B cell (primary cell): ENCODE measurements at regions not wholly inside any gene's neighbourhood (a gene's known extent, or its start where the extent isn't known, plus 50 kb on each side); places are given as distances from the start of the nearest gene placed in this dataset.

ENCODE experiments used
- ATAC-seq: fragments of 200-7000 bp; cut with Tn5 transposase; one replicate; pipeline ENCODE4 v1.10.0; 2021; ENCODE audit warnings: low read depth, mild to moderate bottlenecking, moderate number of reproducible peaks, moderate library complexity
- CTCF ChIA-PET: fragments of 350-600 bp; sonication (Branson Sonifier 250); formaldehyde crosslinking; loops from one replicate; lab custom pipeline; 2021; ENCODE audit warnings: antibody characterized with exemption, inconsistent platforms; lab: Charles Lee
- POLR2A ChIA-PET: fragments of 350-600 bp; sonication (Branson Sonifier 250); formaldehyde crosslinking; loops from one replicate; lab custom pipeline; 2021; ENCODE audit warnings: antibody characterized with exemption; lab: Charles Lee
- DNase-seq: peaks from one replicate; pipeline ENCODE4 v3.0.0; 2013
- H2AFZ ChIP-seq: 2 replicates; pipeline ENCODE4 v1.6.1; 2012; ENCODE audit warnings: mild to moderate bottlenecking, low read depth, low read length; ENCODE audit not compliant: insufficient read depth, poor library complexity, severe bottlenecking
- H3K27ac ChIP-seq, 2 donors: 1 replicate in 1 of 2; 2 replicates in 1 of 2; pipeline ENCODE4 v1.5.1; 2012 to 2013; ENCODE audit warnings: low read length in 2 of 2, mild to moderate bottlenecking in 2 of 2, moderate library complexity in 1 of 2
- H3K27me3 ChIP-seq, 4 experiments: fragments of 200-600 bp in 1 of 4; sonication (generic) in 1 of 4; replicated peaks in 1 of 4; 1 replicate in 2 of 4; 2 replicates in 2 of 4; pipeline versions ENCODE4 v1.6.1 to v1.7.0; 2013 to 2016; ENCODE audit warnings: low read length in 3 of 4, mild to moderate bottlenecking in 2 of 4, mixed read lengths in 1 of 4, moderate library complexity in 1 of 4; ENCODE audit not compliant: insufficient read depth in 4 of 4, control insufficient read depth in 3 of 4; ENCODE audit errors: control extremely low read depth in 1 of 4
- H3K36me3 ChIP-seq, 2 experiments: replicated peaks in 1 of 2; 1 replicate in 1 of 2; 2 replicates in 1 of 2; pipeline versions ENCODE4 v1.6.1 to v1.7.1; 2013; ENCODE audit warnings: low read length in 1 of 2; ENCODE audit not compliant: insufficient read depth in 2 of 2, control insufficient read depth in 1 of 2; ENCODE audit errors: control extremely low read depth in 1 of 2, extremely low read depth in 1 of 2
- H3K4me1 ChIP-seq, 2 donors: fragments of 200-600 bp in 1 of 2; sonication (generic) in 1 of 2; 1 replicate in 1 of 2; 2 replicates in 1 of 2; pipeline versions ENCODE4 v1.5.1 to v1.6.1; 2013 to 2017; ENCODE audit warnings: low read length in 2 of 2; ENCODE audit not compliant: control insufficient read depth in 2 of 2, insufficient read depth in 2 of 2
- H3K4me2 ChIP-seq: replicated peaks from 2 replicates; pipeline ENCODE3; 2012; ENCODE audit warnings: mild to moderate bottlenecking, low read depth, low read length; ENCODE audit not compliant: poor library complexity, severe bottlenecking
- H3K4me3 ChIP-seq, 5 experiments: fragments of 200-600 bp in 1 of 5; sonication (generic) in 1 of 5; 1 replicate in 3 of 5; 2 replicates in 2 of 5; pipeline versions ENCODE4 v1.5.1 to v1.7.0; 2011 to 2016; ENCODE audit warnings: low read length in 4 of 5, mild to moderate bottlenecking in 4 of 5, low read depth in 2 of 5, control low read depth in 1 of 5, moderate library complexity in 1 of 5; ENCODE audit not compliant: insufficient read depth in 1 of 5; ENCODE audit errors: control extremely low read depth in 1 of 5, extremely low read depth in 1 of 5
- H3K79me2 ChIP-seq: fragments of 200-600 bp; sonication (generic); one replicate; pipeline ENCODE4 v1.6.0; 2016; ENCODE audit warnings: low read length; ENCODE audit not compliant: control insufficient read depth, insufficient read depth
- H3K9ac ChIP-seq: fragments of 200-600 bp; sonication (generic); 2 replicates; pipeline ENCODE4 v1.6.1; 2017; ENCODE audit warnings: mild to moderate bottlenecking, low read length, moderate library complexity
- H3K9me3 ChIP-seq, 3 donors: one replicate each; pipeline versions ENCODE4 v1.6.1 to v1.7.1; 2013; ENCODE audit warnings: low read length in 2 of 3; ENCODE audit not compliant: control insufficient read depth in 2 of 3, insufficient read depth in 1 of 3; ENCODE audit errors: control extremely low read depth in 1 of 3
- H4K20me1 ChIP-seq: 2 replicates; pipeline ENCODE4 v1.6.0; 2012; ENCODE audit warnings: mild to moderate bottlenecking, low read length; ENCODE audit not compliant: insufficient read depth, control insufficient read depth, poor library complexity, severe bottlenecking
- H3K27ac Mint-ChIP-seq: one replicate; pipeline ENCODE4 v1.8.0; 2021; ENCODE audit warnings: mixed read lengths
- H3K27me3 Mint-ChIP-seq: one replicate; pipeline ENCODE4 v1.8.0; 2021; ENCODE audit warnings: mixed read lengths
- H3K4me1 Mint-ChIP-seq: one replicate; pipeline ENCODE4 v1.8.0; 2021; ENCODE audit warnings: mixed read lengths
- H3K4me3 Mint-ChIP-seq: one replicate; pipeline ENCODE4 v1.8.0; 2021; ENCODE audit warnings: mixed read lengths
- H3K9me3 Mint-ChIP-seq: one replicate; pipeline ENCODE4 v1.8.0; 2022; ENCODE audit warnings: mixed read lengths; ENCODE audit not compliant: insufficient read depth
- CTCF ChIP-seq: fragments of 200-600 bp; IDR thresholded peaks from one replicate; pipeline ENCODE4 v1.8.0; 2022; ENCODE audit warnings: antibody characterized with exemption, mild to moderate bottlenecking
- EZH2 ChIP-seq: IDR thresholded peaks from 2 replicates; pipeline ENCODE4 v1.6.1; 2012; ENCODE audit warnings: borderline replicate concordance, low read depth, mild to moderate bottlenecking, moderate library complexity, low read length; ENCODE audit not compliant: insufficient read depth, poor library complexity, severe bottlenecking
- WGBS: methylation state at CpG from one replicate; pipeline ENCODE4 v1.1.5; 2013; ENCODE audit warnings: missing lambda C conversion rate; ENCODE audit not compliant: insufficient coverage; 5-methylcytosine and 5-hydroxymethylcytosine counted together
- intact Hi-C: fragments of 100-400 bp; cut with micrococcal nuclease; formaldehyde crosslinking; loops from one replicate; pipeline ENCODE4 v1.10.0; 2022

GRCh38 chr10:118917701-118918100 lies 111.8 kb upstream of the NANOS1 start:
- H3K9me3 ChIP-seq = peaks cover 0 to 4% (median 0%) of the 10 kb centered on the region in 3 donors
- 83% methylated on average over 3 of the region's 7 CpGs for WGBS
- H3K36me3 ChIP-seq = no peaks in the 10 kb centered on the region
- H3K4me1 ChIP-seq = no peaks in the 10 kb centered on the region
- H3K4me3 ChIP-seq = no peak overlapping the region
- no peak for TF ChIP-seq EZH2
- TF ChIP-seq CTCF = no peak
- ChIA-PET CTCF (no interaction called here), POLR2A (no interaction called here)
- DNase-seq (no peak), ATAC-seq (no peak)
- intact Hi-C loops = no loop called here
- H3K27ac ChIP-seq = no peak overlapping the region
- no peaks in the 10 kb centered on the region for H3K79me2 ChIP-seq
- no peaks in the 10 kb centered on the region for H4K20me1 ChIP-seq
- H3K27me3 Mint-ChIP-seq = peaks cover 23% of the 10 kb centered on the region
- no peak overlapping the region for H3K4me2 ChIP-seq
- H3K9me3 Mint-ChIP-seq = no peaks in the 10 kb centered on the region
- no peaks in the 10 kb centered on the region for H3K4me1 Mint-ChIP-seq
- no peak overlapping the region for H3K4me3 Mint-ChIP-seq
- no peak overlapping the region for H3K27ac Mint-ChIP-seq
- no peak overlapping the region for H2AFZ ChIP-seq
- H3K9ac ChIP-seq = no peak overlapping the region
- H3K27me3 ChIP-seq = peaks cover 0 to 6% (median 0%) of the 10 kb centered on the region in 4 experiments

- ATAC-seq = no peak
- H3K27me3 Mint-ChIP-seq = peaks cover 19% of the 10 kb centered on the region
These were observed 111.4 kb upstream of the NANOS1 start for GRCh38 chr10:118918116-118918515.

More at GRCh38 chr10:118918116-118918515, 111.4 kb upstream of the NANOS1 start:
- intact Hi-C loops = no loop called here
- Histone ChIP-seq H3K4me1 (no peaks in the 10 kb centered on the region), H3K4me3 (no peak overlapping the region), H2AFZ (no peak overlapping the region), H4K20me1 (no peaks in the 10 kb centered on the region), H3K9ac (no peak overlapping the region), H3K9me3 (peaks cover 0 to 4% (median 0%) of the 10 kb centered on the region in 3 donors), H3K36me3 (no peaks in the 10 kb centered on the region), H3K79me2 (no peaks in the 10 kb centered on the region), H3K27ac (no peak overlapping the region), H3K4me2 (no peak overlapping the region), H3K27me3 (peaks cover 0 to 6% (median 0%) of the 10 kb centered on the region in 4 experiments)
- H3K27ac Mint-ChIP-seq = no peak overlapping the region
- no peaks in the 10 kb centered on the region for H3K9me3 Mint-ChIP-seq
- CTCF ChIA-PET = interaction anchor here (0.5 kb wide), 1 partner anchor 174 kb away, joined by 3 read pairs; no protein-coding TSS in a partner anchor
- POLR2A ChIA-PET = no interaction called here
- WGBS = 100% methylated on average over 2 of the region's 5 CpGs
- H3K4me3 Mint-ChIP-seq = no peak overlapping the region
- H3K4me1 Mint-ChIP-seq = no peaks in the 10 kb centered on the region
- TF ChIP-seq CTCF (no peak), EZH2 (no peak)
- no peak for DNase-seq
